ENCODE measurements at regions not wholly inside any gene's neighbourhood (a gene's known extent, or its start where the extent isn't known, plus 50 kb on each side); places are given as distances from the start of the nearest gene placed in this dataset.
"Not testable (repeated sequence)": the region's sequence is repeated elsewhere in the genome, so short reads cannot be mapped to it uniquely, and the experiment has no call there.

GRCh38 chr4:15174168-15174567 lies 171.9 kb downstream of the CPEB2 start:
- H3K4me1 ChIP-seq (ENCODE audit: control extremely low read depth in 1 of 4, control insufficient read depth in 4 of 4, insufficient read depth in 4 of 4, low read length in 3 of 4); H3K27me3 ChIP-seq (replicated peaks in 2 of 5; ENCODE audit: control insufficient read depth in 4 of 5, insufficient read depth in 5 of 5, low read length in 4 of 5); H3K4me3 ChIP-seq (ENCODE audit: control insufficient read depth in 1 of 7, extremely low read depth in 1 of 7, insufficient read depth in 4 of 7, low read depth in 2 of 7, low read length in 6 of 7); CTCF ChIA-PET; POLR2A ChIA-PET; H3K27ac ChIP-seq (ENCODE audit: insufficient read depth in 1 of 2, low read depth in 1 of 2, low read length in 2 of 2, poor library complexity in 1 of 2, severe bottlenecking in 2 of 2); H3K9me3 ChIP-seq (ENCODE audit: control extremely low read depth in 1 of 5, control insufficient read depth in 4 of 5, insufficient read depth in 2 of 5, low read depth in 1 of 5, low read length in 4 of 5); H3K36me3 ChIP-seq (ENCODE audit: control insufficient read depth in 4 of 4, insufficient read depth in 4 of 4, low read length in 3 of 4); DNase-seq: not testable (repeated sequence)
- 100% methylated on average over 3 of the region's 16 CpGs for WGBS (ENCODE audit: insufficient coverage)

GRCh38 chr4:15179842-15180241 lies 177.6 kb downstream of the CPEB2 start:
- DNase-seq; H3K9me3 ChIP-seq (ENCODE audit: control extremely low read depth in 1 of 5, control insufficient read depth in 4 of 5, insufficient read depth in 2 of 5, low read depth in 1 of 5, low read length in 4 of 5); H3K27ac ChIP-seq (ENCODE audit: insufficient read depth in 1 of 2, low read depth in 1 of 2, low read length in 2 of 2, poor library complexity in 1 of 2, severe bottlenecking in 2 of 2); H3K4me3 ChIP-seq (ENCODE audit: control insufficient read depth in 1 of 7, extremely low read depth in 1 of 7, insufficient read depth in 4 of 7, low read depth in 2 of 7, low read length in 6 of 7); POLR2A ChIA-PET; H3K27me3 ChIP-seq (replicated peaks in 2 of 5; ENCODE audit: control insufficient read depth in 4 of 5, insufficient read depth in 5 of 5, low read length in 4 of 5); H3K36me3 ChIP-seq (ENCODE audit: control insufficient read depth in 4 of 4, insufficient read depth in 4 of 4, low read length in 3 of 4); H3K4me1 ChIP-seq (ENCODE audit: control extremely low read depth in 1 of 4, control insufficient read depth in 4 of 4, insufficient read depth in 4 of 4, low read length in 3 of 4): not testable (repeated sequence)
- CTCF ChIA-PET: interaction anchor here (1.4 kb wide), 1 partner anchor 1523 kb away, joined by 3 read pairs; no protein-coding TSS in a partner anchor
- WGBS (ENCODE audit: insufficient coverage): no CpG with 5 or more reads among the region's 2 CpGs

- WGBS (ENCODE audit: insufficient coverage): 67% methylated on average over 1 of the region's 3 CpGs
- Histone ChIP-seq H3K4me3 (ENCODE audit: control insufficient read depth in 1 of 7, extremely low read depth in 1 of 7, insufficient read depth in 4 of 7, low read depth in 2 of 7, low read length in 6 of 7) (no peak overlapping the region), H3K36me3 (ENCODE audit: control insufficient read depth in 4 of 4, insufficient read depth in 4 of 4, low read length in 3 of 4) (no peaks in the 10 kb centered on the region), H3K27ac (ENCODE audit: insufficient read depth in 1 of 2, low read depth in 1 of 2, low read length in 2 of 2, poor library complexity in 1 of 2, severe bottlenecking in 2 of 2) (no peak overlapping the region), H3K27me3 (replicated peaks in 2 of 5; ENCODE audit: control insufficient read depth in 4 of 5, insufficient read depth in 5 of 5, low read length in 4 of 5) (no peaks in the 10 kb centered on the region), H3K9me3 (ENCODE audit: control extremely low read depth in 1 of 5, control insufficient read depth in 4 of 5, insufficient read depth in 2 of 5, low read depth in 1 of 5, low read length in 4 of 5) (no peaks in the 10 kb centered on the region), H3K4me1 (ENCODE audit: control extremely low read depth in 1 of 4, control insufficient read depth in 4 of 4, insufficient read depth in 4 of 4, low read length in 3 of 4) (no peaks in the 10 kb centered on the region)
- ChIA-PET CTCF (interaction anchor here (1.4 kb wide), 1 partner anchor 14 kb away, joined by 3 read pairs; no protein-coding TSS in a partner anchor), POLR2A (no interaction called here)
- no peak for DNase-seq
These were observed 180.4 kb downstream of the CPEB2 start for GRCh38 chr4:15182600-15183220.

- 98% methylated on average over 5 of the region's 5 CpGs for WGBS (ENCODE audit: insufficient coverage)
- Histone ChIP-seq H3K27ac (ENCODE audit: insufficient read depth in 1 of 2, low read depth in 1 of 2, low read length in 2 of 2, poor library complexity in 1 of 2, severe bottlenecking in 2 of 2) (no peak overlapping the region), H3K4me3 (ENCODE audit: control insufficient read depth in 1 of 7, extremely low read depth in 1 of 7, insufficient read depth in 4 of 7, low read depth in 2 of 7, low read length in 6 of 7) (no peak overlapping the region), H3K9me3 (ENCODE audit: control extremely low read depth in 1 of 5, control insufficient read depth in 4 of 5, insufficient read depth in 2 of 5, low read depth in 1 of 5, low read length in 4 of 5) (no peaks in the 10 kb centered on the region), H3K27me3 (replicated peaks in 2 of 5; ENCODE audit: control insufficient read depth in 4 of 5, insufficient read depth in 5 of 5, low read length in 4 of 5) (no peaks in the 10 kb centered on the region), H3K4me1 (ENCODE audit: control extremely low read depth in 1 of 4, control insufficient read depth in 4 of 4, insufficient read depth in 4 of 4, low read length in 3 of 4) (peaks cover 0 to 7% (median 2%) of the 10 kb centered on the region in 4 experiments), H3K36me3 (ENCODE audit: control insufficient read depth in 4 of 4, insufficient read depth in 4 of 4, low read length in 3 of 4) (no peaks in the 10 kb centered on the region)
- no peak for DNase-seq
- ChIA-PET POLR2A (no interaction called here), CTCF (interaction anchor here (1.0 kb wide), 1 partner anchor 23 kb away, joined by 3 read pairs; no protein-coding TSS in a partner anchor)
These were observed 183.9 kb downstream of the CPEB2 start for GRCh38 chr4:15186149-15186548.

- H3K4me1 ChIP-seq (ENCODE audit: control extremely low read depth in 1 of 4, control insufficient read depth in 4 of 4, insufficient read depth in 4 of 4, low read length in 3 of 4): peaks cover 0 to 7% (median 2%) of the 10 kb centered on the region in 4 experiments
- DNase-seq: no peak
- no peaks in the 10 kb centered on the region for H3K27me3 ChIP-seq (replicated peaks in 2 of 5; ENCODE audit: control insufficient read depth in 4 of 5, insufficient read depth in 5 of 5, low read length in 4 of 5)
- H3K27ac ChIP-seq (ENCODE audit: insufficient read depth in 1 of 2, low read depth in 1 of 2, low read length in 2 of 2, poor library complexity in 1 of 2, severe bottlenecking in 2 of 2): no peak overlapping the region
- no peaks in the 10 kb centered on the region for H3K9me3 ChIP-seq (ENCODE audit: control extremely low read depth in 1 of 5, control insufficient read depth in 4 of 5, insufficient read depth in 2 of 5, low read depth in 1 of 5, low read length in 4 of 5)
- CTCF ChIA-PET: interaction anchor here (1.0 kb wide), 1 partner anchor 23 kb away, joined by 3 read pairs; no protein-coding TSS in a partner anchor
- POLR2A ChIA-PET: no interaction called here
- H3K36me3 ChIP-seq (ENCODE audit: control insufficient read depth in 4 of 4, insufficient read depth in 4 of 4, low read length in 3 of 4): no peaks in the 10 kb centered on the region
- no peak overlapping the region for H3K4me3 ChIP-seq (ENCODE audit: control insufficient read depth in 1 of 7, extremely low read depth in 1 of 7, insufficient read depth in 4 of 7, low read depth in 2 of 7, low read length in 6 of 7)
These were observed 184.5 kb downstream of the CPEB2 start for GRCh38 chr4:15186806-15187205.

- Histone ChIP-seq H3K36me3 (ENCODE audit: control insufficient read depth in 4 of 4, insufficient read depth in 4 of 4, low read length in 3 of 4) (no peaks in the 10 kb centered on the region), H3K4me3 (ENCODE audit: control insufficient read depth in 1 of 7, extremely low read depth in 1 of 7, insufficient read depth in 4 of 7, low read depth in 2 of 7, low read length in 6 of 7) (no peak overlapping the region), H3K27me3 (replicated peaks in 2 of 5; ENCODE audit: control insufficient read depth in 4 of 5, insufficient read depth in 5 of 5, low read length in 4 of 5) (no peaks in the 10 kb centered on the region), H3K27ac (ENCODE audit: insufficient read depth in 1 of 2, low read depth in 1 of 2, low read length in 2 of 2, poor library complexity in 1 of 2, severe bottlenecking in 2 of 2) (no peak overlapping the region), H3K4me1 (ENCODE audit: control extremely low read depth in 1 of 4, control insufficient read depth in 4 of 4, insufficient read depth in 4 of 4, low read length in 3 of 4) (peaks cover 0 to 7% (median 2%) of the 10 kb centered on the region in 4 experiments), H3K9me3 (ENCODE audit: control extremely low read depth in 1 of 5, control insufficient read depth in 4 of 5, insufficient read depth in 2 of 5, low read depth in 1 of 5, low read length in 4 of 5) (no peaks in the 10 kb centered on the region)
- POLR2A ChIA-PET: no interaction called here
- 100% methylated on average over 1 of the region's 3 CpGs for WGBS (ENCODE audit: insufficient coverage)
- peak in 2 of 3 donors; percentile 31 to 32 for DNase-seq
- CTCF ChIA-PET: no interaction called here
These were observed 186.6 kb downstream of the CPEB2 start for GRCh38 chr4:15188605-15189539.

GRCh38 chr4:15194520-15194919 lies 192.2 kb downstream of the CPEB2 start:
- Histone ChIP-seq H3K27me3 (replicated peaks in 2 of 5; ENCODE audit: control insufficient read depth in 4 of 5, insufficient read depth in 5 of 5, low read length in 4 of 5) (no peaks in the 10 kb centered on the region), H3K9me3 (ENCODE audit: control extremely low read depth in 1 of 5, control insufficient read depth in 4 of 5, insufficient read depth in 2 of 5, low read depth in 1 of 5, low read length in 4 of 5) (no peaks in the 10 kb centered on the region), H3K4me1 (ENCODE audit: control extremely low read depth in 1 of 4, control insufficient read depth in 4 of 4, insufficient read depth in 4 of 4, low read length in 3 of 4) (no peaks in the 10 kb centered on the region), H3K4me3 (ENCODE audit: control insufficient read depth in 1 of 7, extremely low read depth in 1 of 7, insufficient read depth in 4 of 7, low read depth in 2 of 7, low read length in 6 of 7) (no peak overlapping the region), H3K36me3 (ENCODE audit: control insufficient read depth in 4 of 4, insufficient read depth in 4 of 4, low read length in 3 of 4) (no peaks in the 10 kb centered on the region), H3K27ac (ENCODE audit: insufficient read depth in 1 of 2, low read depth in 1 of 2, low read length in 2 of 2, poor library complexity in 1 of 2, severe bottlenecking in 2 of 2) (no peak overlapping the region)
- CTCF ChIA-PET: no interaction called here
- 100% methylated on average over 1 of the region's 2 CpGs for WGBS (ENCODE audit: insufficient coverage)
- POLR2A ChIA-PET: no interaction called here
- DNase-seq: no peak

All from common myeloid progenitor, CD34-positive (primary cell).